Central memory CD8-positive, alpha-beta T cell (primary cell): ENCODE measurements at regions not wholly inside any gene's neighbourhood (a gene's known extent, or its start where the extent isn't known, plus 50 kb on each side); places are given as distances from the start of the nearest gene placed in this dataset.

ENCODE experiments used
- ATAC-seq: fragments of 150-1000 bp; cut with Tn5 transposase; replicated peaks from 2 replicates; pipeline ENCODE4 v1.10.0; 2022; ENCODE audit warnings: mild to moderate bottlenecking, moderate FRiP score, moderate number of reproducible peaks; ENCODE audit not compliant: poor library complexity, severe bottlenecking; ENCODE audit errors: extremely low read depth
- DNase-seq, 2 donors: peaks; one replicate each; pipeline ENCODE4 v3.0.0; 2021; ENCODE audit warnings: low spot score in 2 of 2
- H3K27ac Mint-ChIP-seq: one replicate; pipeline ENCODE4 v1.8.0; 2022; ENCODE audit warnings: low read depth, mild to moderate bottlenecking, moderate library complexity, mixed read lengths
- H3K27me3 Mint-ChIP-seq: one replicate; pipeline ENCODE4 v1.8.0; 2022; ENCODE audit warnings: mixed read lengths
- H3K36me3 Mint-ChIP-seq: one replicate; pipeline ENCODE4 v1.8.0; 2022; ENCODE audit warnings: mild to moderate bottlenecking, moderate library complexity, mixed read lengths; ENCODE audit not compliant: insufficient read depth
- H3K4me1 Mint-ChIP-seq: one replicate; pipeline ENCODE4 v1.8.0; 2022; ENCODE audit warnings: mixed read lengths
- H3K4me3 Mint-ChIP-seq: one replicate; pipeline ENCODE4 v1.8.0; 2022; ENCODE audit warnings: mild to moderate bottlenecking, moderate library complexity, mixed read lengths
- H3K9me3 Mint-ChIP-seq: one replicate; pipeline ENCODE4 v1.8.0; 2022; ENCODE audit warnings: mixed read lengths

DNA sequence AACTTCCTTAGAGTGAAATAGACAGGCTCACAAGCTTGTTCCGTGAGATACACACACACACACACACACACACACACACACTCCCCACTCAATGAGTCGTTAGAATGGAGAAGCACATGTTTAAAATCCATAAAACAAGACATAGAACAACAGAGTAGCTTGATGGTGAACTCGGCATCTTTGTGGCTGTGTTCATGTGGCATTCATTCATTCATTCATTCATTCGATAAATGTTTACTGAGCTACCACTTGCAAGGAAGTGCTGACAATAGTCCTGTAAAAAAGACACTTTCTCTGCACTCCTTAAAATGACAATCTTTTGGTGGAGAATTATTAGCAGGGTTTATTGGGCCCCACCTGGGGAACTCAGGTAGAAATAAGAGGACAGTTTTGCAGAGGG is 242.0 kb downstream of the FOXA2 start:
- no peak overlapping the region for H3K27ac Mint-ChIP-seq
- H3K36me3 Mint-ChIP-seq: no peaks in the 10 kb centered on the region

GRCh38 chr20:22341508-22341907 is 242.9 kb downstream of the FOXA2 start:
- H3K27me3 Mint-ChIP-seq: no peaks in the 10 kb centered on the region
- H3K9me3 Mint-ChIP-seq: no peaks in the 10 kb centered on the region
- DNase-seq (no peak), ATAC-seq (no peak)
- H3K4me1 Mint-ChIP-seq: no peaks in the 10 kb centered on the region
- no peak overlapping the region for H3K27ac Mint-ChIP-seq
- no peaks in the 10 kb centered on the region for H3K36me3 Mint-ChIP-seq
- no peak overlapping the region for H3K4me3 Mint-ChIP-seq

More for the DNA sequence above, 242.0 kb downstream of the FOXA2 start:
- DNase-seq (no peak), ATAC-seq (no peak)
- Mint-ChIP-seq H3K4me3 (no peak overlapping the region), H3K27me3 (no peaks in the 10 kb centered on the region), H3K9me3 (no peaks in the 10 kb centered on the region), H3K4me1 (no peaks in the 10 kb centered on the region)

DNA sequence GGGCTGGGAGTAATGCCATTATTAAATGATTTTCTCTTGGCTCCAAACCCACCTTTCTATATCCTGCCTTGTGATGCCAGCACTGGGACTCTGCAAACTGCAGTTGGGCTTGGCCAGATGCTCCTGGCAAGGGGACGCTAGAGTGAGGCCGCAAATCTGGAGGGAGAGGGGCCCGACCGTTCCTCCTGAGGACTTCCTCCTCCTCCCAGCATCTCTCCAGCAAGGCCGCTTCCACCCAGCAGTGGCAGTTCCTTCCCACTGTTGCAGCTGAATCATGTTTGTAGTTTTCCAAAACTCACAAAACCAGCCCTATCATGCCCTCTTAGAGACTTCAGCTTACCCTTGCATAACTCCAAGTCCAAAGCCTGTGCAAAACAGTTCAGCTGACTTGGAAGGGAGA is 244.4 kb downstream of the FOXA2 start:
- no peaks in the 10 kb centered on the region for H3K36me3 Mint-ChIP-seq
- no peak overlapping the region for H3K4me3 Mint-ChIP-seq
- ATAC-seq (no peak), DNase-seq (no peak)
- no peak overlapping the region for H3K27ac Mint-ChIP-seq
- no peaks in the 10 kb centered on the region for H3K27me3 Mint-ChIP-seq
- H3K9me3 Mint-ChIP-seq: no peaks in the 10 kb centered on the region
- H3K4me1 Mint-ChIP-seq: no peaks in the 10 kb centered on the region

DNA sequence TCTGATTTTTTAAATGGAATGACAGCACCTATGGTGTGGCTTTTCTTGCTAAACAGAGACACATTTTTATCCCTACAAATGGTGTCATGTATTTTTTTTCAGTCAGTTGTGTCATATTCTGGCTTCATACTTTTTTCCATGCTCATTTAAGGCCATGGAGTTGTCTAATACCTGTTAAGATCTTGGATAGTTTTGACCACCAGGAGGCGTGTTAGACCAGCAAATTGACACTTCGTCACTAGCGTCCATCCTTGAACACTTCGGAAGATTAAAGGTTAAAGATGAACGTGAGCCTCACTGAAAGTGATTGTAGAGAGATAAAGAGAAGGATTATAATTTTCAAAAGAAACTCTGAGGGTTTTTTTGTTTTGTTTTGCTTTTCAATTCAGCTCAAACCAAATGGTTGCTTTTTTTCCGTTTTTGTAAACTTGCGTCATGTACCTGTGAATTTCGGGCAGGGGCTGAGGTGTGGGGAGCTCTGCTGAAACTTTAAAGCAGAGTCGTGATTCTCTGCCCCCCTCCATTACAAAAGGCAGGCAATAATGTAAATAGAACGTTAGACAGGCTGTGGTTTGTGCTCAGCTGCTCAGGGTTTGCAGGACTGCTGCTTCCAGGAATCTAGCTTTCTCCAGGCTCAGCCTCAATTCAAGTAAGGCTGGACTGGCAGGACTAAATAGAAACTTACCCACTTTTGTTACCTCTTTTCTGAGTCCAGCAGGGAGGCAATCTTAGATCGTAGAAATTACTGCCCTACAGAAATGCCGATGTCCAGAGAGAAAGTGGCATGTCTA is 245.1 kb downstream of the FOXA2 start:
- Mint-ChIP-seq H3K9me3 (no peaks in the 10 kb centered on the region), H3K36me3 (no peaks in the 10 kb centered on the region), H3K4me1 (no peaks in the 10 kb centered on the region), H3K27me3 (no peaks in the 10 kb centered on the region), H3K4me3 (no peak overlapping the region), H3K27ac (no peak overlapping the region)
- DNase-seq (no peak), ATAC-seq (no peak)

GRCh38 chr20:22338140-22338708 is 246.1 kb downstream of the FOXA2 start:
- DNase-seq (no peak), ATAC-seq (no peak)
- Mint-ChIP-seq H3K36me3 (no peaks in the 10 kb centered on the region), H3K27ac (no peak overlapping the region), H3K27me3 (no peaks in the 10 kb centered on the region), H3K4me1 (no peaks in the 10 kb centered on the region), H3K4me3 (no peak overlapping the region), H3K9me3 (no peaks in the 10 kb centered on the region)

GRCh38 chr20:22335210-22335609 is 249.2 kb downstream of the FOXA2 start:
- H3K27me3 Mint-ChIP-seq: no peaks in the 10 kb centered on the region
- H3K4me3 Mint-ChIP-seq: no peak overlapping the region
- H3K9me3 Mint-ChIP-seq: peaks cover 7% of the 10 kb centered on the region
- no peak for DNase-seq
- H3K4me1 Mint-ChIP-seq: no peaks in the 10 kb centered on the region
- no peak overlapping the region for H3K27ac Mint-ChIP-seq
- ATAC-seq: no peak
- H3K36me3 Mint-ChIP-seq: no peaks in the 10 kb centered on the region

- no peak overlapping the region for H3K4me3 Mint-ChIP-seq
- H3K27me3 Mint-ChIP-seq: no peaks in the 10 kb centered on the region
- ATAC-seq: no peak
- no peak for DNase-seq
- no peaks in the 10 kb centered on the region for H3K4me1 Mint-ChIP-seq
- H3K9me3 Mint-ChIP-seq: peaks cover 9% of the 10 kb centered on the region
- no peak overlapping the region for H3K27ac Mint-ChIP-seq
- no peaks in the 10 kb centered on the region for H3K36me3 Mint-ChIP-seq
These were observed 250.4 kb downstream of the FOXA2 start for GRCh38 chr20:22333885-22334545.

DNA sequence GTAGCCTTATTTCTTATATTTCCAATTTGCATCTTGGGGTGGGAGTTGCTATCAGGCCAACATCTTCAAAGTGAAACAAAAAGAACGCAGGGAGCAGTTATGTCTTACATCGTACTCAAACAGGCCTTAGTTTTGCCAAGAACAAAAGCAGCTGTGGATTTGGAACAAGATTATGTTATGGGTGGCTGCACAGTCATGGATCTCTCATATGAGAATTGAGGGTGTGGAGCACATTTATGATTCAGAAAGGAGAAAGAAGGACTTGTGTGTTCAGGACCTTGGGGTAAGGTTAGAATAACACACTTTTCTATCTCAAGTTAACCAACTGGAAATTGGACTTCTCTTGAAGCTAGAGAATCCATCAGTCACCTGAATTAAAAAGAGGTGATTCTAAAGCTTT is 259.9 kb downstream of the FOXA2 start:
- DNase-seq: no peak
- peaks cover 7% of the 10 kb centered on the region for H3K9me3 Mint-ChIP-seq
- no peaks in the 10 kb centered on the region for H3K27me3 Mint-ChIP-seq
- no peak overlapping the region for H3K4me3 Mint-ChIP-seq
- no peaks in the 10 kb centered on the region for H3K36me3 Mint-ChIP-seq
- ATAC-seq: no peak
- no peak overlapping the region for H3K27ac Mint-ChIP-seq
- no peaks in the 10 kb centered on the region for H3K4me1 Mint-ChIP-seq

GRCh38 chr20:22322513-22322912 is 261.9 kb downstream of the FOXA2 start:
- H3K27me3 Mint-ChIP-seq: no peaks in the 10 kb centered on the region
- H3K36me3 Mint-ChIP-seq: no peaks in the 10 kb centered on the region
- H3K4me3 Mint-ChIP-seq: no peak overlapping the region
- ATAC-seq (no peak), DNase-seq (no peak)
- no peaks in the 10 kb centered on the region for H3K4me1 Mint-ChIP-seq
- no peak overlapping the region for H3K27ac Mint-ChIP-seq
- H3K9me3 Mint-ChIP-seq: peaks cover 10% of the 10 kb centered on the region

- H3K27ac Mint-ChIP-seq: no peak overlapping the region
- no peak for DNase-seq
- no peaks in the 10 kb centered on the region for H3K36me3 Mint-ChIP-seq
- ATAC-seq: no peak
- no peaks in the 10 kb centered on the region for H3K27me3 Mint-ChIP-seq
- H3K9me3 Mint-ChIP-seq: peaks cover 10% of the 10 kb centered on the region
- no peaks in the 10 kb centered on the region for H3K4me1 Mint-ChIP-seq
- no peak overlapping the region for H3K4me3 Mint-ChIP-seq
These were observed 263.2 kb downstream of the FOXA2 start for GRCh38 chr20:22321191-22321590.

GRCh38 chr20:22320245-22320915 is 264.0 kb downstream of the FOXA2 start:
- ATAC-seq: no peak
- H3K27ac Mint-ChIP-seq: no peak overlapping the region

GRCh38 chr20:22315771-22316170 is 268.6 kb downstream of the FOXA2 start:
- peaks cover 10% of the 10 kb centered on the region for H3K9me3 Mint-ChIP-seq
- H3K4me1 Mint-ChIP-seq: no peaks in the 10 kb centered on the region
- H3K4me3 Mint-ChIP-seq: no peak overlapping the region
- H3K27me3 Mint-ChIP-seq: no peaks in the 10 kb centered on the region
- H3K36me3 Mint-ChIP-seq: no peaks in the 10 kb centered on the region
- H3K27ac Mint-ChIP-seq: no peak overlapping the region
- ATAC-seq (no peak), DNase-seq (no peak)

More at GRCh38 chr20:22320245-22320915, 264.0 kb downstream of the FOXA2 start:
- peaks cover 10% of the 10 kb centered on the region for H3K9me3 Mint-ChIP-seq
- H3K36me3 Mint-ChIP-seq: no peaks in the 10 kb centered on the region
- no peaks in the 10 kb centered on the region for H3K4me1 Mint-ChIP-seq
- H3K27me3 Mint-ChIP-seq: no peaks in the 10 kb centered on the region
- no peak for DNase-seq
- H3K4me3 Mint-ChIP-seq: no peak overlapping the region
